Colon (tissue), 2 donors: ENCODE measurements at regions not wholly inside any gene's neighbourhood (a gene's known extent, or its start where the extent isn't known, plus 50 kb on each side); places are given as distances from the start of the nearest gene placed in this dataset.

Experiments used
- FAIRE-seq: peaks from 2 replicates; lab custom pipeline; 2012; peaks lifted over from hg19 to GRCh38; lab: Jason Lieb, UNC
- donor health status: control.
- donor health status: control.

- no peak for FAIRE-seq
Observed at GRCh38 chr2:217517402-217517801, 485.4 kb downstream of the TNS1 start.

GRCh38 chr2:217515615-217516309 is 487.0 kb downstream of the TNS1 start:
- FAIRE-seq = no peak

- FAIRE-seq = no peak
Observed at GRCh38 chr2:217513258-217513657, 489.5 kb downstream of the TNS1 start.

GRCh38 chr2:217512728-217513127 is 490.1 kb downstream of the TNS1 start:
- no peak for FAIRE-seq

GRCh38 chr2:217512259-217512658 is 490.5 kb downstream of the TNS1 start:
- no peak for FAIRE-seq

GRCh38 chr2:217511850-217512249 is 490.9 kb downstream of the TNS1 start:
- FAIRE-seq = no peak

- no peak for FAIRE-seq
Observed at GRCh38 chr2:217510771-217511291, 492.0 kb downstream of the TNS1 start.

GRCh38 chr2:217505303-217505702 is 497.5 kb downstream of the TNS1 start:
- FAIRE-seq = no peak

GRCh38 chr2:217501887-217502286 is 500.9 kb downstream of the TNS1 start:
- no peak for FAIRE-seq

- FAIRE-seq = no peak
Observed at GRCh38 chr2:217497843-217498377, 504.9 kb downstream of the TNS1 start.

GRCh38 chr2:217494557-217494956 is 508.2 kb downstream of the TNS1 start:
- FAIRE-seq = no peak

GRCh38 chr2:217491271-217491670 is 511.5 kb downstream of the TNS1 start:
- no peak for FAIRE-seq

GRCh38 chr2:217489145-217489960 is 513.4 kb downstream of the TNS1 start:
- no peak for FAIRE-seq

- FAIRE-seq = no peak
Observed at GRCh38 chr2:217484046-217484445, 518.7 kb downstream of the TNS1 start.

GRCh38 chr2:217482056-217482710 is 520.6 kb downstream of the TNS1 start:
- no peak for FAIRE-seq

- no peak for FAIRE-seq
Observed at GRCh38 chr2:217481577-217481976, 521.2 kb downstream of the TNS1 start.

GRCh38 chr2:217479566-217479965 is 523.2 kb downstream of the TNS1 start:
- FAIRE-seq = no peak

- FAIRE-seq = no peak
Observed at GRCh38 chr2:217478831-217479455, 523.9 kb downstream of the TNS1 start.

GRCh38 chr2:217477583-217477982 is 525.2 kb downstream of the TNS1 start:
- FAIRE-seq = no peak

- no peak for FAIRE-seq
Observed at GRCh38 chr2:217475791-217476190, 527.0 kb downstream of the TNS1 start.

- FAIRE-seq = no peak
Observed at GRCh38 chr2:217475101-217475500, 527.7 kb downstream of the TNS1 start.

GRCh38 chr2:217471319-217471718 is 531.5 kb downstream of the TNS1 start:
- no peak for FAIRE-seq
